ENCODE measurements at regions not wholly inside any gene's neighbourhood (a gene's known extent, or its start where the extent isn't known, plus 50 kb on each side); places are given as distances from the start of the nearest gene placed in this dataset.

DNA sequence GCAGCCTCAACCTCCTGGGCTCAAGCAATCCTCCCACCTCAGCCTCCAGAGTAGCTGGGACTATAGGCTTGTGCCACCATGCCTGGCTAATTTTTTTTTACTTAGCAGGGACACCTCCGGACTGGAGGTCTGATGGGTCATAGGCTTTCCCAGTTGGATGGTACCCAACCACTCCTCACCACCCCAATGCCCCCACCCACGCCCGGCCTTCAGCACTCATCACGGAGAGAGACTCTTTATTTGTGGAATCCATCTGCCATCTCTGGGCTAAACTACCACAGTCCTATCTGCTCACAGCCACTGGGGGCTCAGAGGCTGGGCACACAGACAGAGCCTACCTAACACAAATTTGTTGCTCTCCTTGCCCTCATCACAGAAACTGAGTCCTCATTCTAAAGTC lies 58.3 kb upstream of the STXBP1 start:
- Mint-ChIP-seq H3K4me1 (peaks cover 84% of the 10 kb centered on the region), H3K4me3 (no peak overlapping the region), H3K27me3 (no peaks in the 10 kb centered on the region), H3K9me3 (no peaks in the 10 kb centered on the region), H3K27ac (peak overlapping the region; percentile 76), H3K36me3 (peaks cover 33% of the 10 kb centered on the region)
- CTCF ChIA-PET, result interaction anchor here (0.7 to 1.2 kb wide), 2 partner anchors 25 to 28 kb away, joined by 3 read pairs; no protein-coding TSS in a partner anchor
- no peak for DNase-seq

DNA sequence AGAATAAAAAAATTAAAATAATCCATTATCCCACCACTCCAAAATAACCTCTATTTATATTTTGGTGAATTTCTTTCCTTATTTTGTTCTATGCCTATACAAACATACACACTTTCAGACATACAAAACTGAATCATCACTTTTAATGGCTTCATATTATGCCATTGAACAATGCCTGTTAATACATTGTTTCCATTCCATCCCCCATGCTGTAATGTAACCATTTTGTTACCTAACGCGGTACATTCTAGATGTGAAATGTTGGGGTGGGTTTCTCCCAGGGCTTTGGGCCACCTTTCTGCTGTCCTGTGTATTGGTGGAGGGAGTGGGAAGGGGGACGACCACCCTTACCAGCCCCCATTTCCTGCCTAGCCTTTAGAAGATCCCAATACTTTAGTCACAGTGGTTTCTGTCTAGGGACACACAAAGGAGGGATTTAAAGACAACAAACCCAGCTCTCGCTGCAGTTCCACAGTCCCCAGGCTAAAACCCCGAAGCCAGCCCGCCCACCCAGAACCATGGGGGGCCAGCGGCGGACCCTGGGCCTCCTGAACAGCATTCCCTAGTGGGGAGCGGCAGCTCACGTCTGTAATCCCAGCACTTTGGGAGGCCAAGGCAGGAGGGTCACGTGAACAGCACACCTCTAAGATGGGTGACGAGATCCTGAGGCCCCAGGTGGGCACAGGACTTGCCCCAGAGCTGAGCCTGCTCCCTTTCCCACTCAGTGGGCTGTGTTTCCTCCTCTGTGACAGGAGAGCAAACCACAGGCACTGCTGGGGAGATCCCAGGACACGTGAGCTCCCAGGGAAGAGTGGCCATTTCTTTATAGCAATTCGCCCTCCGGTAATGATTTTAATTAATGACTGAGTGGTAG lies 56.9 kb upstream of the STXBP1 start:
- Mint-ChIP-seq H3K36me3 (peaks cover 36% of the 10 kb centered on the region), H3K27ac (peak overlapping the region; percentile 90), H3K27me3 (no peaks in the 10 kb centered on the region), H3K4me3 (peak overlapping the region; percentile 69), H3K9me3 (no peaks in the 10 kb centered on the region), H3K4me1 (peaks cover 88% of the 10 kb centered on the region)
- DNase-seq, result no peak
- CTCF ChIA-PET, result interaction anchor here (0.7 to 1.9 kb wide), 4 partner anchors 12 to 30 kb away, joined by 3 to 4 read pairs (median 4); a partner anchor contains a TSS

DNA sequence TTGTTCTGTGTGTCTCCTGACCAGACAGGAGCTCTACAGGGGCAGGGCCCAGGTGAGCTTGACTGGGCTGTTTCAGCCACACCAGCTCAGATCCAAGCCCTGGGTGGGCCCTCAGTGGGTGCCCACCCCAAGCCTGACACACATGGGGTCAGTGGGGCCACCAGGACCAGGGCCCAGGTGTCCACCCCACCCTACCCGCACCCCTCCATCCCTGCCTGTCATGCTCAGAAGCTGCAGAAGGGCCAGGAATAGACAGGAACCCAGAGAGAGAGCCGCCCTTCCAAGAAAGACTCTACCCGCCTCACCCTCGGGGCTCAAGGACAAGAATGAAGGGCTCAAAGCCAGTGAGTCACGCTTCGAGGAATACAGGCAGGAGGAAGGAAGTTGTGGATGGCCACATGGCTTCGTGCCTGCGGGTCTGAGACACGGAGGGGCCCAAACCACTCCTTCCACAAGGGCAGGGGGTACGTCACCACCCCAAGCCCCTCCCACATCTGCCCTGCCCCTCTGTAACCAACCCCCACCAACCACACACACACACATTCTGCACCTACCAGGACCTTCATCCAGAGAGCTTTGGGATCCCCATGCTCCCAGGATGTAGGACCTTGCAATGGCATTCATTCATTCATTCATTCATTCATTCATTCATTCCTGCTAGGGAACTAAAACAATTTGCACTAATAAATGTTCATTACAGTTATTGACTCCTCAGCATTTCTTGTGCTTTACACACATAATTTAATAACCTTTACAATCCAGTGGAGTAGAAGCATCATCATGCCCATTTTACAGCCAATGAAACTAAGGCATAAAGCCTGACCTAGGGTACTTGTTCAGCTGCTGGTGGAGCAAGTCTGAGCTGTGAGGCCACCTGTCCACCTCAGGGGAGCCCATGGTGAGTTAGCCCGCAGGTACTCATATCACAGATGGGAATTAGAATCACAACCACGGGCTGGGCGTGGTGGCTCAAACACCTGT lies 55.9 kb upstream of the STXBP1 start:
- Mint-ChIP-seq H3K27me3 (no peaks in the 10 kb centered on the region), H3K36me3 (peaks cover 44% of the 10 kb centered on the region), H3K27ac (peak overlapping the region; percentile 90), H3K9me3 (no peaks in the 10 kb centered on the region), H3K4me1 (peaks cover 92% of the 10 kb centered on the region), H3K4me3 (peak overlapping the region; percentile 69)
- CTCF ChIA-PET, result interaction anchor here (0.7 to 1.9 kb wide), 4 partner anchors 12 to 29 kb away, joined by 3 to 4 read pairs (median 4); a partner anchor contains a TSS
- DNase-seq, result peak; percentile 87

DNA sequence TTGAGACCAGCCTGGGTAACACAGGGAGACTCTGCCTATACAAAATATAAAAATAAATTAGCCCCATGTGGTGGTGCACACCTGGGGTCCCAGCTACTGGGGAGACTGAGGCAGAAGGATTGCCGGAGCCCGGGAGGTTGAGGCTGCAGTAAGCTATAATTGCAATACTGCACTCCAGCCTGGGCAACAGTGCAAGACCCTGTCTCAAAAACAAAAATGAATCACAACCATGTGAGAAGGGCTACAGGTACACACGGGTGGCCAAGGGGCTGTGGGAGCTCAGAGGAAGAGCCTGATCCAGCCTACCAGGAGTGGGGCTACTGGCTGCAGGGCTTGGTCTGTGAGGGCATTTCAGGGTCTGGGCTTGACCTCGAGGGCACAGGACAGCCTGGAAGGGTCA lies 55.2 kb upstream of the STXBP1 start:
- CTCF ChIA-PET, result interaction anchor here (1.9 kb wide), 1 partner anchor 20 kb away, joined by 4 read pairs; no protein-coding TSS in a partner anchor
- DNase-seq, result no peak
- H3K4me1 Mint-ChIP-seq, result peaks cover 94% of the 10 kb centered on the region
- H3K36me3 Mint-ChIP-seq, result peaks cover 51% of the 10 kb centered on the region
- H3K9me3 Mint-ChIP-seq, result no peaks in the 10 kb centered on the region
- H3K4me3 Mint-ChIP-seq, result peak overlapping the region; percentile 69
- no peaks in the 10 kb centered on the region for H3K27me3 Mint-ChIP-seq
- peak overlapping the region; percentile 90 for H3K27ac Mint-ChIP-seq

DNA sequence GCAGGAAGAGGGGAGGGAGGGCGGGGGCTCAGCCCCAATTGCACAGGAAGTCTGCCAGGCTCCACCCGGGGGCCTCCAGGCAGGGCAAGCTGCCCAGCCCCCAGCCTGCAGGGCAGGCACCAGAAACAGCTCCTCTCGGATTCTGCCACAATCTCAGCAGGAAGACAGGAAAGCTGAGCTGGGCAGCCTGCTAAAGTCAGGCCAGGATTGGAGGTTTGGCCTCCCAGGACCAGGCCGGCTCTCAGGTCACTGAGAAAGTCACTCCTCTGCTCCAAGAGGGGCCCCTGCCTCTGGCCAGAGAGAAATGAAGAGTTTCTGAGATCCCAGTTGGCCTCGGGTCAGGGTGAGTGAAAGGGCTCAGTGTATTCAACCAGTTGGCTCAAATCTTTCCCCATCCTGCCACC lies 54.6 kb upstream of the STXBP1 start:
- H3K9me3 Mint-ChIP-seq, result no peaks in the 10 kb centered on the region
- peak; percentile 54 for DNase-seq
- CTCF ChIA-PET, result no interaction called here
- peak overlapping the region; percentile 69 for H3K4me3 Mint-ChIP-seq
- H3K36me3 Mint-ChIP-seq, result peaks cover 56% of the 10 kb centered on the region
- H3K4me1 Mint-ChIP-seq, result peaks cover 96% of the 10 kb centered on the region
- H3K27me3 Mint-ChIP-seq, result no peaks in the 10 kb centered on the region
- peak overlapping the region; percentile 90 for H3K27ac Mint-ChIP-seq

DNA sequence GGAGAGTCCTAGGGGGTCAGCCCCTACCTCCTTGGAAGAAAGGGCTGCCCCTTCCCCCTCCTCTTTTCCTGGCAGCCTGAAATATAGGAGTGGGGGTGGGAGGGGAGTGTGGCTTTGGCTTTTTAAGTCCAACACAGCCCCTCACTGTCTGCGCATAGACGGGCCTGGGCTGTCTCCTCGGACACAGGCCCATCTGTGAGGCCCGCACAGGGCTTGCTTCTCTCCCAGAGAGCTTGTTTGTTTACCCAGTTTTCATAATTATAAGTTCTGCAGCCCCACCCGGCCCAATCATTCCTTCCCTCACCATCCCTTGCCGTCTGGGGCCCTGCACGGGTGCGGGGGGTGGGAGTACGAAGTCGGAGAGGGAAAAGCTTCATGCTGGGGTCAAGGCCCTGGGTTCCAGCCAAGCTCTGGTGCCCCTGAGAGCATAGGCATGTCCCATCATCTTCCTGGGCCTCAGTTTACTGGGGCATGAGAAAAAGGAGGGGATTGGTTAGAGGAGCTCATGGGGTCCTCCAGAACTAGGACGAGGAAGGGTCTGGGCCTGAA lies 54.0 kb upstream of the STXBP1 start:
- no peaks in the 10 kb centered on the region for H3K9me3 Mint-ChIP-seq
- peak overlapping the region; percentile 90 for H3K27ac Mint-ChIP-seq
- peaks cover 96% of the 10 kb centered on the region for H3K4me1 Mint-ChIP-seq
- H3K4me3 Mint-ChIP-seq, result peak overlapping the region; percentile 69
- no peaks in the 10 kb centered on the region for H3K27me3 Mint-ChIP-seq
- H3K36me3 Mint-ChIP-seq, result peaks cover 62% of the 10 kb centered on the region
- CTCF ChIA-PET, result interaction anchor here (1.3 to 1.5 kb wide), 2 partner anchors 10 to 21 kb away, joined by 4 to 6 read pairs; a partner anchor contains a TSS
- DNase-seq, result no peak

DNA sequence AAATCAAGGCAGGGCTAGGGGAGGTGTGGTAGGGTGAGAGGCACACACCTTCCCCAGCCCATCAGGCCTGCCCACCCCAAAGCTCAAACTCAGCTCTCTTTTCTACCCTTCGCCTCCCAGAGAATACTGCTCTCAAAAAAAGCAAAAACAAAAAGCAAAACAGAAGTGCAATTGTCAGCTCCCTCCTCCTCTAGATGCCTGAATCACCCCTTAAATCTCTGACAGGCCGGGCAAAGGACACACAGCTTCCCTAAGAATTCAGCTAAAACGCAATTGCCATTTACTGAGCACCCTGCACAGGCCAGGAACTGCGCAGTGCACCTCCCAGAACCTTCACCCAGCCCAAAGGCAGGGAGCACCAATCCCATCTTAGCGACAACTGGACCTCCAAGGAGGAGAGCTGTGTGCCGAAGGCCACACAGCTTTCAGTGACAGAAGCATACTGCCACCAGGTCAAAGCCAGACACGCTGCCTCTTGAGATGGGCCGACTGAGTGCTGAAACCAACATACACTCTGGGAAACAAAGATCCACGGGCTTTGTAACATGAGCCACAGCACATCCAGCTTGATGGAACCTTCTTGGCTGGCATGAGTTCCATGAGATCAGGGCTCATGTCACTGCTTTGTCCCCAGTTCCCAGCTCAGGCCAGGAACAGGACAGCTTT lies 53.4 kb upstream of the STXBP1 start:
- H3K27me3 Mint-ChIP-seq, result no peaks in the 10 kb centered on the region
- peaks cover 66% of the 10 kb centered on the region for H3K36me3 Mint-ChIP-seq
- no peaks in the 10 kb centered on the region for H3K9me3 Mint-ChIP-seq
- peak overlapping the region; percentile 69 for H3K4me3 Mint-ChIP-seq
- CTCF ChIA-PET, result interaction anchor here (0.7 to 1.5 kb wide), 3 partner anchors 10 to 176 kb away, joined by 3 to 6 read pairs (median 4); a partner anchor contains a TSS
- peaks cover 95% of the 10 kb centered on the region for H3K4me1 Mint-ChIP-seq
- peak overlapping the region; percentile 90 for H3K27ac Mint-ChIP-seq
- no peak for DNase-seq

DNA sequence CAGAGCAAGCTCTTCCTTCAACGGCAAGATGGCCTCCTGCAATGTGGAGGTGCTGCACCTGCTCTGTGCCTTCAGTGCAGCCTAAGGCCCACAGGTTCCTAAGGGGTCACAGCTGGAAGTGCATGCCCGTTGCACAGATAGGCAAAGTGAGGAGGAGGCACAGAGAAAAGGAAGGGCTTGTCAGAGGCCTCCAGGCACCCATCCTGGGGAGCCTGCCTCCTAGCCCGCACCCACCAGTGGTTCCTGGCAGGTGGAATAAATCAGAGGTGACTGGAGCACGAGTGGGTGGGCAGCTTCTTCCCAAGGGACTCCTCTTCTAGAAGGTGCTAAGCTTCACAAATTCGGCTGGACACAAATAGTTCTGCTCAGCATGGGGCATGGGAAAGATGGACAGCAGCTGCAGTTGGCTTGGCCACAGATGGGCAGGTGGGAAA lies 52.8 kb upstream of the STXBP1 start:
- Mint-ChIP-seq H3K9me3 (no peaks in the 10 kb centered on the region), H3K4me1 (peaks cover 94% of the 10 kb centered on the region), H3K4me3 (no peak overlapping the region), H3K36me3 (peaks cover 65% of the 10 kb centered on the region), H3K27ac (peak overlapping the region; percentile 90), H3K27me3 (no peaks in the 10 kb centered on the region)
- DNase-seq, result no peak
- CTCF ChIA-PET, result interaction anchor here (0.7 to 1.5 kb wide), 3 partner anchors 9 to 175 kb away, joined by 3 to 6 read pairs (median 4); a partner anchor contains a TSS

DNA sequence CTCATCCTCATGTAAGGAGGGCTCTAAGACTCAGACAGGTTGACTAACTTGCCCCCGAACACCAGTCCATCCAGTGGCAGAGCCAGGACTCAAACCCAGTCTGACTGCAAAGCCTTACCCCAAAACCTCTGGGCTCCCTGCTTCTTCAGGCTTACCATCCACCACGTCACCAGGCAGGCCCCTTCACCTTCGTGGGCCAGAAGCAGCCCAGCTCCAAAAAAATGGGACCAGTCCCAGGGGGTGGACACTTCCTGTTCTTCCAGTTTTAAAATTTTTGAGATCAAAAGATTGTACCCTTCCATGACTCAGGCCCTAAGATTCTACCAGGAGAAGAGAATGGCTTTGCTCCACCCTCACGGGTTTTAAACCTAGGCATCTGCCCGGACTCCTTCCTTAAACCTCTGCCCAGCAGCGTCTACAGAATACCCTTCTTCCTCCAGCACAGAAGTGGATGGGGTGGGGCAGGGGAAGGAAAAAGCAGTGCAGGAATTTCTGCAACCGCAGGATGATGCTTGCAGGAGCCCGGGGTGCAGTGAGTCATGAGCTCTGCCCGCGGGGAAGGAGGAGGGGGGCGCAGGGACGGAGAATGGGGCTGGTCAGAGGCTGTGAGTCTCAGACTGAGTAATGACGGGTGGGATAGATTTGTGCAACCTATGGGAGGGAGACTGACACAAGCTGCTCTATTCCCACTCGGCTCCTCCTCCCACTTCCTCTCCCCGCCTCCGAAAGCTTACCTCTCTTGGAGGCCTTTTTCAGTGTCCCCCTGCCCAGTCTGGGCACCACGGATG lies 50.4 kb upstream of the STXBP1 start:
- Mint-ChIP-seq H3K27me3 (no peaks in the 10 kb centered on the region), H3K9me3 (no peaks in the 10 kb centered on the region), H3K4me1 (peaks cover 91% of the 10 kb centered on the region), H3K36me3 (peaks cover 68% of the 10 kb centered on the region), H3K27ac (peak overlapping the region; percentile 31), H3K4me3 (peak overlapping the region; percentile 0)
- CTCF ChIA-PET, result no interaction called here
- DNase-seq, result no peak
